WTC11 (cell line): ENCODE measurements at regions not wholly inside any gene's neighbourhood (a gene's known extent, or its start where the extent isn't known, plus 50 kb on each side); places are given as distances from the start of the nearest gene placed in this dataset.

ENCODE experiments used
- ATAC-seq: fragments of 200-7000 bp; cut with Tn5 transposase; 2 replicates; pipeline ENCODE4 v1.10.0; 2021; ENCODE audit warnings: mild to moderate bottlenecking, moderate library complexity
- CTCF ChIA-PET: fragments of 300-600 bp; sonication (Branson Sonifier 250); formaldehyde crosslinking; loops from one replicate; lab custom pipeline; 2021; ENCODE audit warnings: antibody characterized with exemption; lab: Charles Lee
- POLR2A ChIA-PET: fragments of 350-600 bp; sonication (Branson Sonifier 250); formaldehyde crosslinking; loops from one replicate; lab custom pipeline; 2021; ENCODE audit warnings: antibody characterized with exemption; lab: Charles Lee
- DNase-seq: peaks from one replicate; pipeline ENCODE4 v3.0.0; 2021; ENCODE audit warnings: low spot score
- H3K27ac Mint-ChIP-seq: 2 replicates; pipeline ENCODE4 v1.8.0; 2021; ENCODE audit warnings: mixed read lengths
- H3K27me3 Mint-ChIP-seq: 2 replicates; pipeline ENCODE4 v1.8.0; 2021; ENCODE audit warnings: low read depth, mild to moderate bottlenecking, moderate library complexity, mixed read lengths
- H3K36me3 Mint-ChIP-seq: 2 replicates; pipeline ENCODE4 v1.8.0; 2021; ENCODE audit warnings: mixed read lengths
- H3K4me1 Mint-ChIP-seq: 2 replicates; pipeline ENCODE4 v1.8.0; 2022; ENCODE audit warnings: mixed read lengths
- H3K4me3 Mint-ChIP-seq: 2 replicates; pipeline ENCODE4 v1.8.0; 2021; ENCODE audit warnings: mild to moderate bottlenecking, moderate library complexity, mixed read lengths
- H3K9me3 Mint-ChIP-seq: 2 replicates; pipeline ENCODE4 v1.8.0; 2021; ENCODE audit warnings: mixed read lengths
- ATF1 ChIP-seq: sonication (generic); formaldehyde crosslinking; IDR thresholded peaks from 2 replicates; pipeline ENCODE4 v1.8.1; 2023; ENCODE audit warnings: mild to moderate bottlenecking, moderate library complexity, missing genetic modification reagents
- CBFB ChIP-seq: sonication (generic); formaldehyde crosslinking; IDR thresholded peaks from 2 replicates; pipeline ENCODE4 v1.8.1; 2022; ENCODE audit warnings: mild to moderate bottlenecking, low read depth, missing genetic modification reagents
- CREB1 ChIP-seq: sonication (generic); formaldehyde crosslinking; IDR thresholded peaks from 2 replicates; pipeline ENCODE4 v1.8.0; 2023; ENCODE audit warnings: mild to moderate bottlenecking, missing genetic modification reagents
- E2F1 ChIP-seq: sonication (generic); formaldehyde crosslinking; IDR thresholded peaks from 2 replicates; pipeline ENCODE4 v1.8.0; 2022; ENCODE audit warnings: mild to moderate bottlenecking, missing genetic modification reagents
- ELF4 ChIP-seq: sonication (generic); formaldehyde crosslinking; IDR thresholded peaks from 2 replicates; pipeline ENCODE4 v1.8.1; 2022; ENCODE audit warnings: low read depth, mild to moderate bottlenecking, moderate library complexity, missing genetic modification reagents
- FOXJ3 ChIP-seq: sonication (generic); formaldehyde crosslinking; IDR thresholded peaks from 2 replicates; pipeline ENCODE4 v1.9.0; 2021; ENCODE audit warnings: missing genetic modification reagents, mild to moderate bottlenecking, borderline replicate concordance
- FOXK1 ChIP-seq: sonication (generic); formaldehyde crosslinking; IDR thresholded peaks from 2 replicates; pipeline ENCODE4 v1.8.0; 2022; ENCODE audit warnings: mild to moderate bottlenecking, moderate library complexity, missing genetic modification reagents
- FOXP1 ChIP-seq: sonication (generic); formaldehyde crosslinking; IDR thresholded peaks from 2 replicates; pipeline ENCODE4 v1.8.0; 2022; ENCODE audit warnings: missing genetic modification reagents, mild to moderate bottlenecking, moderate library complexity, borderline replicate concordance
- JUN ChIP-seq: sonication (generic); formaldehyde crosslinking; IDR thresholded peaks from 2 replicates; pipeline ENCODE4 v1.8.0; 2023; ENCODE audit warnings: mild to moderate bottlenecking, missing genetic modification reagents
- NR2C2 ChIP-seq: sonication (generic); formaldehyde crosslinking; IDR thresholded peaks from 2 replicates; pipeline ENCODE4 v1.8.0; 2022; ENCODE audit warnings: mild to moderate bottlenecking, missing genetic modification reagents
- RELA ChIP-seq: sonication (generic); formaldehyde crosslinking; IDR thresholded peaks from 2 replicates; pipeline ENCODE4 v1.8.1; 2022; ENCODE audit warnings: missing genetic modification reagents, mild to moderate bottlenecking, borderline replicate concordance
- SMAD3 ChIP-seq: sonication (generic); formaldehyde crosslinking; IDR thresholded peaks from 2 replicates; pipeline ENCODE4 v1.8.0; 2022; ENCODE audit warnings: missing genetic modification reagents, mild to moderate bottlenecking, borderline replicate concordance
- SMAD4 ChIP-seq: sonication (generic); formaldehyde crosslinking; IDR thresholded peaks from 2 replicates; pipeline ENCODE4 v1.8.0; 2022; ENCODE audit warnings: mild to moderate bottlenecking, missing genetic modification reagents
- USF1 ChIP-seq: sonication (generic); formaldehyde crosslinking; IDR thresholded peaks from 2 replicates; pipeline ENCODE4 v1.8.0; 2022; ENCODE audit warnings: mild to moderate bottlenecking, missing genetic modification reagents
- ZNF416 ChIP-seq: fragments of 250-450 bp; sonication (Bioruptor Pico); IDR thresholded peaks from 2 replicates; pipeline ENCODE4 v1.9.0; 2021; ENCODE audit warnings: mild to moderate bottlenecking, inconsistent platforms
- ZNF512 ChIP-seq: sonication (generic); formaldehyde crosslinking; IDR thresholded peaks from 2 replicates; pipeline ENCODE4 v1.8.1; 2022; ENCODE audit warnings: missing genetic modification reagents, borderline replicate concordance
- ZNF532 ChIP-seq: fragments of 250-450 bp; sonication (Bioruptor Pico); IDR thresholded peaks from 2 replicates; pipeline ENCODE4 v1.9.0; 2021; ENCODE audit warnings: mild to moderate bottlenecking, borderline replicate concordance
- TF ChIP-seq, protein P1 (sequence below): sonication (generic); formaldehyde crosslinking; IDR thresholded peaks from 2 replicates; pipeline ENCODE4 v1.8.1; 2023; ENCODE audit warnings: mild to moderate bottlenecking, missing genetic modification reagents
- TF ChIP-seq, protein P2 (sequence below): fragments of 250-450 bp; sonication (Bioruptor Pico); IDR thresholded peaks from 2 replicates; pipeline ENCODE4 v1.9.0; 2021; ENCODE audit warnings: mild to moderate bottlenecking
- TF ChIP-seq, protein P3 (sequence below): sonication (generic); formaldehyde crosslinking; IDR thresholded peaks from 2 replicates; pipeline ENCODE4 v1.8.0; 2023; ENCODE audit warnings: missing genetic modification reagents, mild to moderate bottlenecking, borderline replicate concordance
- TF ChIP-seq, protein P4 (sequence below): sonication (generic); formaldehyde crosslinking; IDR thresholded peaks from 2 replicates; pipeline ENCODE4 v1.8.1; 2023; ENCODE audit warnings: mild to moderate bottlenecking, missing genetic modification reagents, moderate library complexity

GRCh38 chr14:51521764-51522163 is 129.9 kb upstream of the FRMD6 start (continued):
- no peak for TF ChIP-seq ZNF532 (CRISPR knock-in tag)
- TF ChIP-seq, protein P1, sequence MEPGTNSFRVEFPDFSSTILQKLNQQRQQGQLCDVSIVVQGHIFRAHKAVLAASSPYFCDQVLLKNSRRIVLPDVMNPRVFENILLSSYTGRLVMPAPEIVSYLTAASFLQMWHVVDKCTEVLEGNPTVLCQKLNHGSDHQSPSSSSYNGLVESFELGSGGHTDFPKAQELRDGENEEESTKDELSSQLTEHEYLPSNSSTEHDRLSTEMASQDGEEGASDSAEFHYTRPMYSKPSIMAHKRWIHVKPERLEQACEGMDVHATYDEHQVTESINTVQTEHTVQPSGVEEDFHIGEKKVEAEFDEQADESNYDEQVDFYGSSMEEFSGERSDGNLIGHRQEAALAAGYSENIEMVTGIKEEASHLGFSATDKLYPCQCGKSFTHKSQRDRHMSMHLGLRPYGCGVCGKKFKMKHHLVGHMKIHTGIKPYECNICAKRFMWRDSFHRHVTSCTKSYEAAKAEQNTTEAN (CRISPR knock-in tag) = no peak
- TF ChIP-seq CREB1 (CRISPR knock-in tag) = no peak
- TF ChIP-seq ATF1 (CRISPR knock-in tag) = no peak
- TF ChIP-seq, all 79 proteins: peak for 0

GRCh38 chr14:51523243-51523642 is 128.5 kb upstream of the FRMD6 start:
- no peak for DNase-seq

More at GRCh38 chr14:51523243-51523642, 128.5 kb upstream of the FRMD6 start:
- ATAC-seq = no peak
- CTCF ChIA-PET = no interaction called here
- H3K27me3 Mint-ChIP-seq = no peaks in the 10 kb centered on the region
- H3K36me3 Mint-ChIP-seq = no peaks in the 10 kb centered on the region
- TF ChIP-seq USF1 (CRISPR knock-in tag) (no peak), SMAD4 (no peak), FOXK1 (CRISPR knock-in tag) (no peak), ZNF512 (CRISPR knock-in tag) (no peak), ELF4 (no peak), FOXP1 (no peak), ZNF416 (CRISPR knock-in tag) (no peak), ATF1 (CRISPR knock-in tag) (no peak), FOXJ3 (CRISPR knock-in tag) (no peak), CBFB (CRISPR knock-in tag) (no peak), RELA (no peak), E2F1 (no peak), SMAD3 (CRISPR knock-in tag) (no peak), NR2C2 (CRISPR knock-in tag) (no peak), JUN (CRISPR knock-in tag) (no peak)
- TF ChIP-seq, protein P2, sequence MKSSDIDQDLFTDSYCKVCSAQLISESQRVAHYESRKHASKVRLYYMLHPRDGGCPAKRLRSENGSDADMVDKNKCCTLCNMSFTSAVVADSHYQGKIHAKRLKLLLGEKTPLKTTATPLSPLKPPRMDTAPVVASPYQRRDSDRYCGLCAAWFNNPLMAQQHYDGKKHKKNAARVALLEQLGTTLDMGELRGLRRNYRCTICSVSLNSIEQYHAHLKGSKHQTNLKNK = no peak
- TF ChIP-seq, protein P3, sequence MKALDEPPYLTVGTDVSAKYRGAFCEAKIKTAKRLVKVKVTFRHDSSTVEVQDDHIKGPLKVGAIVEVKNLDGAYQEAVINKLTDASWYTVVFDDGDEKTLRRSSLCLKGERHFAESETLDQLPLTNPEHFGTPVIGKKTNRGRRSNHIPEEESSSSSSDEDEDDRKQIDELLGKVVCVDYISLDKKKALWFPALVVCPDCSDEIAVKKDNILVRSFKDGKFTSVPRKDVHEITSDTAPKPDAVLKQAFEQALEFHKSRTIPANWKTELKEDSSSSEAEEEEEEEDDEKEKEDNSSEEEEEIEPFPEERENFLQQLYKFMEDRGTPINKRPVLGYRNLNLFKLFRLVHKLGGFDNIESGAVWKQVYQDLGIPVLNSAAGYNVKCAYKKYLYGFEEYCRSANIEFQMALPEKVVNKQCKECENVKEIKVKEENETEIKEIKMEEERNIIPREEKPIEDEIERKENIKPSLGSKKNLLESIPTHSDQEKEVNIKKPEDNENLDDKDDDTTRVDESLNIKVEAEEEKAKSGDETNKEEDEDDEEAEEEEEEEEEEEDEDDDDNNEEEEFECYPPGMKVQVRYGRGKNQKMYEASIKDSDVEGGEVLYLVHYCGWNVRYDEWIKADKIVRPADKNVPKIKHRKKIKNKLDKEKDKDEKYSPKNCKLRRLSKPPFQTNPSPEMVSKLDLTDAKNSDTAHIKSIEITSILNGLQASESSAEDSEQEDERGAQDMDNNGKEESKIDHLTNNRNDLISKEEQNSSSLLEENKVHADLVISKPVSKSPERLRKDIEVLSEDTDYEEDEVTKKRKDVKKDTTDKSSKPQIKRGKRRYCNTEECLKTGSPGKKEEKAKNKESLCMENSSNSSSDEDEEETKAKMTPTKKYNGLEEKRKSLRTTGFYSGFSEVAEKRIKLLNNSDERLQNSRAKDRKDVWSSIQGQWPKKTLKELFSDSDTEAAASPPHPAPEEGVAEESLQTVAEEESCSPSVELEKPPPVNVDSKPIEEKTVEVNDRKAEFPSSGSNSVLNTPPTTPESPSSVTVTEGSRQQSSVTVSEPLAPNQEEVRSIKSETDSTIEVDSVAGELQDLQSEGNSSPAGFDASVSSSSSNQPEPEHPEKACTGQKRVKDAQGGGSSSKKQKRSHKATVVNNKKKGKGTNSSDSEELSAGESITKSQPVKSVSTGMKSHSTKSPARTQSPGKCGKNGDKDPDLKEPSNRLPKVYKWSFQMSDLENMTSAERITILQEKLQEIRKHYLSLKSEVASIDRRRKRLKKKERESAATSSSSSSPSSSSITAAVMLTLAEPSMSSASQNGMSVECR = no peak
- TF ChIP-seq, protein P4, sequence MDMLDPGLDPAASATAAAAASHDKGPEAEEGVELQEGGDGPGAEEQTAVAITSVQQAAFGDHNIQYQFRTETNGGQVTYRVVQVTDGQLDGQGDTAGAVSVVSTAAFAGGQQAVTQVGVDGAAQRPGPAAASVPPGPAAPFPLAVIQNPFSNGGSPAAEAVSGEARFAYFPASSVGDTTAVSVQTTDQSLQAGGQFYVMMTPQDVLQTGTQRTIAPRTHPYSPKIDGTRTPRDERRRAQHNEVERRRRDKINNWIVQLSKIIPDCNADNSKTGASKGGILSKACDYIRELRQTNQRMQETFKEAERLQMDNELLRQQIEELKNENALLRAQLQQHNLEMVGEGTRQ (CRISPR knock-in tag) = no peak
- H3K4me1 Mint-ChIP-seq = peaks cover 14% of the 10 kb centered on the region
- no peak overlapping the region for H3K27ac Mint-ChIP-seq
- peaks cover 9% of the 10 kb centered on the region; the same call in 1 of the 2 replicates for H3K9me3 Mint-ChIP-seq
- POLR2A ChIA-PET = no interaction called here
- no peak overlapping the region for H3K4me3 Mint-ChIP-seq
